ENCODE measurements at regions not wholly inside any gene's neighbourhood (a gene's known extent, or its start where the extent isn't known, plus 50 kb on each side); places are given as distances from the start of the nearest gene placed in this dataset.

DNA sequence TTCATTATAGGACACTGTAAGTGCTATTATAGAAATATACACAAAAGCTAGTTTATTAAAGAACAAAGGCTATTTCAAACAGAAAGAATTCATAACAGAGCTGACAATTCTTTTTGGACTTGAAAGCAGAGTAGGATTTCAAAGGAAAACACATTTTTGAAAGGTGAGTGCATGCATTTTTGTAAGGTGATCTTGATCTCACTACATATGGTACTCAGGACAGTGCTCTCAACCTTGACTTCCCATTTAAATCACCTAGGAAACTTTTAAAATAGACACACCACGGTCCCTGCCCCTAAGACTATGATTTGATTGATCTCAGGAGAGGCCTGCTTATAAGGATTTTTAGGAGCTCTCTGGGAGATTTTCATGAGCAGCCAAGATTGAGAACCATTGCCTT is 1362.0 kb downstream of the CDH8 start:
- no peaks in the 10 kb centered on the region for H3K27me3 ChIP-seq (ENCODE audit: control insufficient read depth, insufficient read depth, low read length)
- no peaks in the 10 kb centered on the region for H3K9me3 ChIP-seq (ENCODE audit: control insufficient read depth, insufficient read depth, low read depth, low read length)
- intact Hi-C loops (cut with micrococcal nuclease; ENCODE audit: unreplicated experiment) (no loop called here), in situ Hi-C loops (cut with HindIII; ENCODE audit: low pct_unique_long_range_greater_than_20kb, low sequenced_read_pairs) (no loop called here)
- BruUV-seq (replicated peaks), result no TSS peak
- no peaks in the 10 kb centered on the region for H3K36me3 ChIP-seq (ENCODE audit: control insufficient read depth, insufficient read depth, low read length)
- no peak overlapping the region for H3K4me3 ChIP-seq (ENCODE audit: low read depth in 2 of 2, low read length in 2 of 2)
- TF ChIP-seq SIN3A (IDR thresholded peaks at IDR 0.05; ENCODE audit: borderline replicate concordance, insufficient read depth, low read depth, low read length) (no peak), TCF7L2 (IDR thresholded peaks at IDR 0.05; ENCODE audit: low read depth, low read length) (no peak), POLR2AphosphoS5 (IDR thresholded peaks at IDR 0.05; ENCODE audit: low read depth, low read length) (no peak)
- TF ChIP-seq, protein P1, sequence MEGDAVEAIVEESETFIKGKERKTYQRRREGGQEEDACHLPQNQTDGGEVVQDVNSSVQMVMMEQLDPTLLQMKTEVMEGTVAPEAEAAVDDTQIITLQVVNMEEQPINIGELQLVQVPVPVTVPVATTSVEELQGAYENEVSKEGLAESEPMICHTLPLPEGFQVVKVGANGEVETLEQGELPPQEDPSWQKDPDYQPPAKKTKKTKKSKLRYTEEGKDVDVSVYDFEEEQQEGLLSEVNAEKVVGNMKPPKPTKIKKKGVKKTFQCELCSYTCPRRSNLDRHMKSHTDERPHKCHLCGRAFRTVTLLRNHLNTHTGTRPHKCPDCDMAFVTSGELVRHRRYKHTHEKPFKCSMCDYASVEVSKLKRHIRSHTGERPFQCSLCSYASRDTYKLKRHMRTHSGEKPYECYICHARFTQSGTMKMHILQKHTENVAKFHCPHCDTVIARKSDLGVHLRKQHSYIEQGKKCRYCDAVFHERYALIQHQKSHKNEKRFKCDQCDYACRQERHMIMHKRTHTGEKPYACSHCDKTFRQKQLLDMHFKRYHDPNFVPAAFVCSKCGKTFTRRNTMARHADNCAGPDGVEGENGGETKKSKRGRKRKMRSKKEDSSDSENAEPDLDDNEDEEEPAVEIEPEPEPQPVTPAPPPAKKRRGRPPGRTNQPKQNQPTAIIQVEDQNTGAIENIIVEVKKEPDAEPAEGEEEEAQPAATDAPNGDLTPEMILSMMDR (IDR thresholded peaks at IDR 0.05), result no peak
- TF ChIP-seq, protein P2, sequence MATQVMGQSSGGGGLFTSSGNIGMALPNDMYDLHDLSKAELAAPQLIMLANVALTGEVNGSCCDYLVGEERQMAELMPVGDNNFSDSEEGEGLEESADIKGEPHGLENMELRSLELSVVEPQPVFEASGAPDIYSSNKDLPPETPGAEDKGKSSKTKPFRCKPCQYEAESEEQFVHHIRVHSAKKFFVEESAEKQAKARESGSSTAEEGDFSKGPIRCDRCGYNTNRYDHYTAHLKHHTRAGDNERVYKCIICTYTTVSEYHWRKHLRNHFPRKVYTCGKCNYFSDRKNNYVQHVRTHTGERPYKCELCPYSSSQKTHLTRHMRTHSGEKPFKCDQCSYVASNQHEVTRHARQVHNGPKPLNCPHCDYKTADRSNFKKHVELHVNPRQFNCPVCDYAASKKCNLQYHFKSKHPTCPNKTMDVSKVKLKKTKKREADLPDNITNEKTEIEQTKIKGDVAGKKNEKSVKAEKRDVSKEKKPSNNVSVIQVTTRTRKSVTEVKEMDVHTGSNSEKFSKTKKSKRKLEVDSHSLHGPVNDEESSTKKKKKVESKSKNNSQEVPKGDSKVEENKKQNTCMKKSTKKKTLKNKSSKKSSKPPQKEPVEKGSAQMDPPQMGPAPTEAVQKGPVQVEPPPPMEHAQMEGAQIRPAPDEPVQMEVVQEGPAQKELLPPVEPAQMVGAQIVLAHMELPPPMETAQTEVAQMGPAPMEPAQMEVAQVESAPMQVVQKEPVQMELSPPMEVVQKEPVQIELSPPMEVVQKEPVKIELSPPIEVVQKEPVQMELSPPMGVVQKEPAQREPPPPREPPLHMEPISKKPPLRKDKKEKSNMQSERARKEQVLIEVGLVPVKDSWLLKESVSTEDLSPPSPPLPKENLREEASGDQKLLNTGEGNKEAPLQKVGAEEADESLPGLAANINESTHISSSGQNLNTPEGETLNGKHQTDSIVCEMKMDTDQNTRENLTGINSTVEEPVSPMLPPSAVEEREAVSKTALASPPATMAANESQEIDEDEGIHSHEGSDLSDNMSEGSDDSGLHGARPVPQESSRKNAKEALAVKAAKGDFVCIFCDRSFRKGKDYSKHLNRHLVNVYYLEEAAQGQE (IDR thresholded peaks at IDR 0.05; ENCODE audit: insufficient read depth in 1 of 2, low read depth in 2 of 2, low read length in 1 of 2), result no peak
- POLR2A ChIA-PET, result no interaction called here
- DNase-seq (ENCODE audit: low read depth, low spot score) (no peak), ATAC-seq (no peak)
- CTCF ChIA-PET, result no interaction called here
- H3K4me1 ChIP-seq (ENCODE audit: control insufficient read depth, insufficient read depth, low read length), result no peaks in the 10 kb centered on the region
- H3K27ac ChIP-seq (ENCODE audit: low read length), result no peak overlapping the region

- Histone ChIP-seq H3K36me3 (ENCODE audit: control insufficient read depth, insufficient read depth, low read length) (no peaks in the 10 kb centered on the region), H3K4me3 (ENCODE audit: low read depth in 2 of 2, low read length in 2 of 2) (no peak overlapping the region), H3K4me1 (ENCODE audit: control insufficient read depth, insufficient read depth, low read length) (no peaks in the 10 kb centered on the region), H3K27ac (ENCODE audit: low read length) (no peak overlapping the region), H3K27me3 (ENCODE audit: control insufficient read depth, insufficient read depth, low read length) (no peaks in the 10 kb centered on the region), H3K9me3 (ENCODE audit: control insufficient read depth, insufficient read depth, low read depth, low read length) (no peaks in the 10 kb centered on the region)
- intact Hi-C loops (cut with micrococcal nuclease; ENCODE audit: unreplicated experiment), result no loop called here
- ChIA-PET CTCF (interaction anchor here (0.6 kb wide), 1 partner anchor 13 kb away, joined by 3 read pairs; no protein-coding TSS in a partner anchor), POLR2A (no interaction called here)
- BruUV-seq (replicated peaks), result no TSS peak
- in situ Hi-C loops (cut with HindIII; ENCODE audit: low pct_unique_long_range_greater_than_20kb, low sequenced_read_pairs), result no loop called here
- ATAC-seq, result no peak
- no peak for DNase-seq (ENCODE audit: low read depth, low spot score)
- TF ChIP-seq, protein P1 (IDR thresholded peaks at IDR 0.05), result no peak
- TF ChIP-seq TCF7L2 (IDR thresholded peaks at IDR 0.05; ENCODE audit: low read depth, low read length), result no peak
- no peak for TF ChIP-seq SIN3A (IDR thresholded peaks at IDR 0.05; ENCODE audit: borderline replicate concordance, insufficient read depth, low read depth, low read length)
- TF ChIP-seq POLR2AphosphoS5 (IDR thresholded peaks at IDR 0.05; ENCODE audit: low read depth, low read length), result no peak
- TF ChIP-seq, protein P2 (IDR thresholded peaks at IDR 0.05; ENCODE audit: insufficient read depth in 1 of 2, low read depth in 2 of 2, low read length in 1 of 2), result no peak
These were observed 1380.6 kb downstream of the CDH8 start for GRCh38 chr16:60655514-60656153.

Data from Panc1 (cell line).